HCT116 (cell line): ENCODE measurements at regions not wholly inside any gene's neighbourhood (a gene's known extent, or its start where the extent isn't known, plus 50 kb on each side); places are given as distances from the start of the nearest gene placed in this dataset.

Experiments used
- ATF3 ChIP-seq: IDR thresholded peaks from 2 replicates; pipeline ENCODE4 v1.6.1; 2012
- CEBPB ChIP-seq: IDR thresholded peaks from 2 replicates; pipeline ENCODE4 v1.6.1; 2012; ENCODE audit warnings: low read depth
- CTCF ChIP-seq, 3 experiments: fragments of 200-600 bp in 1 of 3; sonication (generic) in 1 of 3; IDR thresholded peaks in 2 of 3; conservative IDR thresholded peaks in 1 of 3; 2 replicates each; pipeline ENCODE4 v1.5.1; 2012 to 2017; ENCODE audit warnings: low read depth in 2 of 3, low read length in 2 of 3, antibody characterized with exemption in 1 of 3, borderline replicate concordance in 1 of 3, control low read depth in 1 of 3, mild to moderate bottlenecking in 1 of 3, mixed read lengths in 1 of 3, mixed run types in 1 of 3, moderate library complexity in 1 of 3; ENCODE audit not compliant: insufficient read depth in 1 of 3
- EZH2 ChIP-seq: fragments of 200-600 bp; sonication (generic); IDR thresholded peaks from 2 replicates; pipeline ENCODE4 v1.6.1; 2017; ENCODE audit warnings: antibody characterized with exemption, mixed run types
- JUND ChIP-seq: IDR thresholded peaks from 2 replicates; pipeline ENCODE4 v1.6.1; 2012
- POLR2A ChIP-seq: IDR thresholded peaks from 2 replicates; pipeline ENCODE4 v1.7.0; 2011; ENCODE audit warnings: borderline replicate concordance; ENCODE audit not compliant: insufficient read depth, insufficient read length; ENCODE audit errors: extremely low read depth
- POLR2AphosphoS5 ChIP-seq: IDR thresholded peaks from 2 replicates; pipeline ENCODE4 v1.6.1; 2011; ENCODE audit warnings: mild to moderate bottlenecking, low read depth, low read length, moderate library complexity
- RAD21 ChIP-seq: IDR thresholded peaks from 2 replicates; pipeline ENCODE4 v1.6.1; 2012; ENCODE audit warnings: low read depth, mild to moderate bottlenecking
- YY1 ChIP-seq: IDR thresholded peaks from 2 replicates; pipeline ENCODE4 v1.6.1; 2011; ENCODE audit warnings: low read length, low read depth, moderate library complexity, mild to moderate bottlenecking; ENCODE audit not compliant: insufficient replicate concordance; ENCODE audit errors: extremely low read depth
- ZFX ChIP-seq: fragments of 450-650 bp; IDR thresholded peaks from 2 replicates; pipeline ENCODE4 v1.6.1; 2017
- TF ChIP-seq, protein P1 (sequence below): IDR thresholded peaks from 2 replicates; pipeline ENCODE4 v1.6.1; 2012; ENCODE audit warnings: low read depth

DNA sequence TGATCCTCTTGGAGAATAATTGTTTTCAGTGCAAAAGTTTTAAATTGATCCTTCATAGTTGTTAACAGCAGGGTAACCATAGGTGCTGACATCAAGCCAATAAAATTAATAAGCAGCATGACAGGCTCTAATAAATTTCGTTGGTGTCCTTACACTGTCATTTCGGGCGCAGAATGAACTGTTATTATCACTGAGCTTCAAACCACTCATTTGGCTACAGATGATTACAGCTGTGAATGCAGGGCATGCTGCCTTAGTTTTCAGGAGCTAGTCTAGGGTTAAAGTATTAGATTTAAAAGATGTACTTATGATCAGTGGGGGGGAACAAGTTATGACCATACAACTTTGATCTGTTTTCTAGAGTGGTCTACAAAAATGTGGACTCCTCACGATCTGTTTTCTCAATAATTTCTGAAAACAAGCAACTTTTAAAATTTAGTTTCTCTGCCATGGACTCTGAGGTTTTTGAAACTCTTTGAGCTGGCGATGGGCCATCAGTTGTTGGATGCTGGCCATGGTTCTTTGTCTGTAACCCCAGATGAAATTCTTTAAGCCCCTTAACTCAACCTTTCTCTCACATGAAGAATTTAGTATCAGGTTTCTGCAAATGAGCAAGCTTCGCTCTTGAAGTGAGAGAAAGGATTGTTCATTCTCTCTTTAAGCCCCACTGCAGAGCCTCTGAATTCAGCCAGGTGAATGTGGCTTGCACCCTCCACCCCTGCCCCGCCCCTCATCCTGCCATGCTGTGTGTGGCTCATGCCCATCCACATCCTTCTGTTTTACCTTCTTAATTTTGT, 99.1 kb upstream of the MTHFD1L start:
- no peak for TF ChIP-seq RAD21
- TF ChIP-seq CEBPB: no peak
- no peak for TF ChIP-seq ATF3
- no peak for TF ChIP-seq POLR2A
- no peak for TF ChIP-seq CTCF (IDR thresholded peaks at IDR 0.05 in 2 of 3, conservative IDR thresholded peaks at IDR 0.05 in 1 of 3; ENCODE audit: borderline replicate concordance in 1 of 3, insufficient read depth in 1 of 3, low read depth in 2 of 3, low read length in 2 of 3)
- no peak for TF ChIP-seq POLR2AphosphoS5
- TF ChIP-seq ZFX: no peak
- TF ChIP-seq EZH2: no peak
- no peak for TF ChIP-seq YY1
- TF ChIP-seq, protein P1, sequence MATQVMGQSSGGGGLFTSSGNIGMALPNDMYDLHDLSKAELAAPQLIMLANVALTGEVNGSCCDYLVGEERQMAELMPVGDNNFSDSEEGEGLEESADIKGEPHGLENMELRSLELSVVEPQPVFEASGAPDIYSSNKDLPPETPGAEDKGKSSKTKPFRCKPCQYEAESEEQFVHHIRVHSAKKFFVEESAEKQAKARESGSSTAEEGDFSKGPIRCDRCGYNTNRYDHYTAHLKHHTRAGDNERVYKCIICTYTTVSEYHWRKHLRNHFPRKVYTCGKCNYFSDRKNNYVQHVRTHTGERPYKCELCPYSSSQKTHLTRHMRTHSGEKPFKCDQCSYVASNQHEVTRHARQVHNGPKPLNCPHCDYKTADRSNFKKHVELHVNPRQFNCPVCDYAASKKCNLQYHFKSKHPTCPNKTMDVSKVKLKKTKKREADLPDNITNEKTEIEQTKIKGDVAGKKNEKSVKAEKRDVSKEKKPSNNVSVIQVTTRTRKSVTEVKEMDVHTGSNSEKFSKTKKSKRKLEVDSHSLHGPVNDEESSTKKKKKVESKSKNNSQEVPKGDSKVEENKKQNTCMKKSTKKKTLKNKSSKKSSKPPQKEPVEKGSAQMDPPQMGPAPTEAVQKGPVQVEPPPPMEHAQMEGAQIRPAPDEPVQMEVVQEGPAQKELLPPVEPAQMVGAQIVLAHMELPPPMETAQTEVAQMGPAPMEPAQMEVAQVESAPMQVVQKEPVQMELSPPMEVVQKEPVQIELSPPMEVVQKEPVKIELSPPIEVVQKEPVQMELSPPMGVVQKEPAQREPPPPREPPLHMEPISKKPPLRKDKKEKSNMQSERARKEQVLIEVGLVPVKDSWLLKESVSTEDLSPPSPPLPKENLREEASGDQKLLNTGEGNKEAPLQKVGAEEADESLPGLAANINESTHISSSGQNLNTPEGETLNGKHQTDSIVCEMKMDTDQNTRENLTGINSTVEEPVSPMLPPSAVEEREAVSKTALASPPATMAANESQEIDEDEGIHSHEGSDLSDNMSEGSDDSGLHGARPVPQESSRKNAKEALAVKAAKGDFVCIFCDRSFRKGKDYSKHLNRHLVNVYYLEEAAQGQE: no peak
- TF ChIP-seq JUND: no peak
